ENCODE measurements at regions not wholly inside any gene's neighbourhood (a gene's known extent, or its start where the extent isn't known, plus 50 kb on each side); places are given as distances from the start of the nearest gene placed in this dataset.

DNA sequence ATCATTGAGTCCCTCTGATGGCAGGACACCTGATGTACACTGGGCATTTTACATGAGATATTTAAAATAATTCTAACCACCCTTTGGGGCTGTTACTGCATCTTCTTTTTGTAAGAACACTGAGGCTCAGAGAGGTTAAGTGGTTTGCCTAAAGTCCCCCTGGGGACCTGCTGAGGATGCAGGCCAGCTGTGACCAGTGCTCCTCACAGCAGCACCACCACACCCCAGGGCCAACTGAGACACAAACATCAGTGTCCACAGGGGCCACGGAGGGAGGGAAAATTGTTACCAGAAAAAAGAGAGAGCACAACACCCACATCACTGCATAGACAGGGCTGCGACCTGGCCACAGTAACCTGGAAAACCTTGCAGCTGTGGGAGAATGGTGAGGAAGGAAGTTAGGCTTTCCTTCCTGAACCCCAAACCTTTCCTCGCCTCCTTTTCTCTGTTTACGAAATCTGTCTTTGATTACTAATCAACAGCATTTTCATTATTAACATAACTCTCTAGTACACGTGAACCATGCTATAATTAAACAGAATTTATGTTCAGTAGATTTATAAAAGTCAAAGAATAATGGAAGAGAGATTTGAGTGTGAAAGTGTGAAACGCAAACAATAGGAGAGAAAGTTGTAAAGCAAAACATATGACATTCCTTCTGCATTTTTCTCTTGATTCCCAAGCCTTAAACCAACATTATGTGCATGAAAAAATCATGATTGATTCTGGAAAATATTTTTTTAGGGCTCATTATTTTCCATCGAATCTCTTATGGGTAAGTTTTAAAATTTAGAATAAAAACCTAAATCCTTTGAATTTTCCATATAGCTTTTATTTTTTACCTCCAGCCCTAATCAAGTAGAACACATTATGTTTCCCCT, 228.1 kb upstream of the DAPK1 start:
- H2AFZ ChIP-seq (ENCODE audit: low read depth, low read length, poor library complexity, severe bottlenecking) = no peak overlapping the region
- no peak for TF ChIP-seq EGR1 (IDR thresholded peaks at IDR 0.05; ENCODE audit: low read depth)
- TF ChIP-seq, protein P1, sequence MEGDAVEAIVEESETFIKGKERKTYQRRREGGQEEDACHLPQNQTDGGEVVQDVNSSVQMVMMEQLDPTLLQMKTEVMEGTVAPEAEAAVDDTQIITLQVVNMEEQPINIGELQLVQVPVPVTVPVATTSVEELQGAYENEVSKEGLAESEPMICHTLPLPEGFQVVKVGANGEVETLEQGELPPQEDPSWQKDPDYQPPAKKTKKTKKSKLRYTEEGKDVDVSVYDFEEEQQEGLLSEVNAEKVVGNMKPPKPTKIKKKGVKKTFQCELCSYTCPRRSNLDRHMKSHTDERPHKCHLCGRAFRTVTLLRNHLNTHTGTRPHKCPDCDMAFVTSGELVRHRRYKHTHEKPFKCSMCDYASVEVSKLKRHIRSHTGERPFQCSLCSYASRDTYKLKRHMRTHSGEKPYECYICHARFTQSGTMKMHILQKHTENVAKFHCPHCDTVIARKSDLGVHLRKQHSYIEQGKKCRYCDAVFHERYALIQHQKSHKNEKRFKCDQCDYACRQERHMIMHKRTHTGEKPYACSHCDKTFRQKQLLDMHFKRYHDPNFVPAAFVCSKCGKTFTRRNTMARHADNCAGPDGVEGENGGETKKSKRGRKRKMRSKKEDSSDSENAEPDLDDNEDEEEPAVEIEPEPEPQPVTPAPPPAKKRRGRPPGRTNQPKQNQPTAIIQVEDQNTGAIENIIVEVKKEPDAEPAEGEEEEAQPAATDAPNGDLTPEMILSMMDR (IDR thresholded peaks at IDR 0.05 in 2 of 3, conservative IDR thresholded peaks at IDR 0.05 in 1 of 3; ENCODE audit: borderline replicate concordance in 1 of 3, insufficient read depth in 1 of 3, low read depth in 2 of 3, low read length in 2 of 3) = no peak
- no peak for TF ChIP-seq YY1 (IDR thresholded peaks at IDR 0.05; ENCODE audit: extremely low read depth, insufficient replicate concordance, low read depth, low read length)
- TF ChIP-seq EZH2phosphoT487 (IDR thresholded peaks at IDR 0.05; ENCODE audit: borderline replicate concordance) = no peak
- no peak for TF ChIP-seq JUND (IDR thresholded peaks at IDR 0.05)
- TF ChIP-seq RAD21 (IDR thresholded peaks at IDR 0.05; ENCODE audit: low read depth) = no peak
- no peak for TF ChIP-seq POLR2AphosphoS5 (IDR thresholded peaks at IDR 0.05; ENCODE audit: low read depth, low read length)
- TF ChIP-seq SP1 (IDR thresholded peaks at IDR 0.05; ENCODE audit: low read depth) = no peak
- TF ChIP-seq TCF7L2 (IDR thresholded peaks at IDR 0.05; ENCODE audit: borderline replicate concordance, extremely low read depth, insufficient read depth, insufficient read length) = no peak
- no TSS peak for BruUV-seq (replicated peaks)
- ChIA-PET CTCF (no interaction called here), RAD21 (ENCODE audit: low non-redundant PET in 1 of 2, low total read pairs in 2 of 2, uncharacterized antibody in 2 of 2, unreplicated experiment in 2 of 2) (no interaction called here), POLR2A (no interaction called here)
- DNase-seq (ENCODE audit: low read depth, low spot score) (no peak), ATAC-seq (no peak)
- H3K9me2 ChIP-seq (ENCODE audit: insufficient read depth) = no peaks in the 10 kb centered on the region
- no peaks in the 10 kb centered on the region for H3K9me3 ChIP-seq (ENCODE audit: control insufficient read depth in 1 of 2, insufficient read depth in 1 of 2, low read depth in 1 of 2, low read length in 2 of 2)
- H3K9ac ChIP-seq (ENCODE audit: low read length) = no peak overlapping the region
- no peak overlapping the region for H3K4me3 ChIP-seq (replicated peaks in 1 of 2; ENCODE audit: low read depth in 1 of 2, low read length in 2 of 2)
- H4K20me1 ChIP-seq (ENCODE audit: insufficient read depth) = no peaks in the 10 kb centered on the region
- H3K79me2 ChIP-seq (ENCODE audit: insufficient read depth, low read length) = no peaks in the 10 kb centered on the region
- H3K4me2 ChIP-seq (ENCODE audit: low read length) = no peak overlapping the region
- peaks cover 49% of the 10 kb centered on the region for H3K27me3 ChIP-seq (ENCODE audit: insufficient read depth, low read length)
- no peaks in the 10 kb centered on the region for H3K4me1 ChIP-seq (ENCODE audit: control insufficient read depth in 1 of 2, insufficient read depth in 2 of 2, low read length in 2 of 2)
- no peak overlapping the region for H3K27ac ChIP-seq (ENCODE audit: low read depth, low read length)
- intact Hi-C loops (cut with micrococcal nuclease) = loop anchor here (5.0 kb wide), 1 partner anchor 43 kb away; no protein-coding TSS in a partner anchor
- H3K36me3 ChIP-seq (ENCODE audit: control insufficient read depth in 1 of 2, insufficient read depth in 2 of 2, low read length in 2 of 2) = no peaks in the 10 kb centered on the region

Measured in HCT116 (cell line).